SK-N-SH treated with all-trans-retinoic acid at 6 μM for 48 hours (cell line): ENCODE measurements at regions not wholly inside any gene's neighbourhood (a gene's known extent, or its start where the extent isn't known, plus 50 kb on each side); places are given as distances from the start of the nearest gene placed in this dataset.

ENCODE experiments used
- ISL1 ChIP-seq: fragments of 250-450 bp; sonication (Bioruptor Pico); IDR thresholded peaks from 2 replicates; pipeline ENCODE4 v2.1.2; 2022; ENCODE audit warnings: mild to moderate bottlenecking, moderate library complexity
- PATZ1 ChIP-seq: fragments of 250-450 bp; sonication (Bioruptor Pico); IDR thresholded peaks from 2 replicates; pipeline ENCODE4 v1.8.0; 2020; ENCODE audit warnings: mild to moderate bottlenecking, moderate library complexity, borderline replicate concordance
- RARB ChIP-seq: fragments of 250-450 bp; sonication (Bioruptor Pico); IDR thresholded peaks from 2 replicates; pipeline ENCODE4 v1.8.0; 2021; ENCODE audit warnings: mild to moderate bottlenecking, moderate library complexity

DNA sequence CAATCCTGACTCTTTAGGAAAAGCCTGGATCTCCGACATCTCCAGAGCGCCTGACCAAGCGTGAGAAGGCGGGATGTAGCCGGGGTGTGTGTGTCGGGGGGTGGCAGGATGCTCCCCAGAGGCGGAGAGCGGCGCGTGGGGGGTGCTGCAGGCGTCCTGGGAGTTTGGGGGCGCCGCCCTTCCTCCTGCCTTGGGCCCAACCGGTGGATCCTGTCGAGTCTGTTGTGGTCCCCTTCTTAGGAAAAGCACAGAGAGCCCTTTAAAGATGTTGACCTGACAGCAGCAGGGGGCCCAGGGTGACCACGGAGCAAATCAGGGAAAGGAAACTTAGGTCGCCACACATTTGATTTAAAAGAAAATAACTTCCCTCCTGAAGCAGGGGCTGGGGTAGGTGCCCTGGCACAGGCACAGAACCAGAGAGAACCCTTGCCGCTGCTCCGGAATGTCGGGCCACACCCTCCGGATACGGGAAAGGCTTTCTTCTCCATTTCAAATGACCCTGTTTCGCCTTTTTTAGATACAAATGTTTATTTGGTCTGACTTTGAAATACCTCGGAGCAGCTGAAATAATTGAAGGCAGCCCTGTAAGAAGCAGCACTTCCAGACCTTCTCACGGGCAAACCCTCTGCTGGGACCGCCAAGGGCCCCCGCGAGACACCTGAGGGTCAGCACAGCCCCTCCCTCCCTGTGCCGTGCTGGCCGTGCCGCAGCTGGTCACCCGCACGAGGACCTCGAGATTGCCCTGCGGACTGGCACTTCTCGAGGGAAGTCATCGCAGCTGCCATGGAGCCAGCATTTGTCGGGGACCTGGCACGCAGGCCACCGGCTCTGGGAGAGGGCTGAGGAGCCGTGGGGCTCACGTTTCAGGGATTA is 102.9 kb upstream of the KLF13 start:
- TF ChIP-seq PATZ1 (no peak), RARB (CRISPR knock-in tag) (no peak), ISL1 (CRISPR knock-in tag) (no peak)
